HEK293 (cell line): ENCODE measurements at regions not wholly inside any gene's neighbourhood (a gene's known extent, or its start where the extent isn't known, plus 50 kb on each side); places are given as distances from the start of the nearest gene placed in this dataset.
"Not testable (repeated sequence)": the region's sequence is repeated elsewhere in the genome, so short reads cannot be mapped to it uniquely, and the experiment has no call there.

Experiments
- CTCF ChIA-PET: fragments of 350-600 bp; formaldehyde crosslinking; extraction: SDS; loops from one replicate; lab custom pipeline; 2021; ENCODE audit warnings: antibody characterized with exemption; lab: Yijun Ruan, JAX
- POLR2A ChIA-PET: fragments of 300-600 bp; formaldehyde crosslinking; extraction: SDS; loops from one replicate; lab custom pipeline; 2020; ENCODE audit warnings: antibody characterized with exemption, inconsistent platforms; lab: Yijun Ruan, JAX
- H3K27ac ChIP-seq: fragments of 200-500 bp; sonication (Bioruptor generic); 2 replicates; pipeline ENCODE4 v1.5.1; 2014; ENCODE audit warnings: low read depth, low read length, control low read depth, inconsistent platforms; ENCODE audit errors: extremely low read depth
- H3K36me3 ChIP-seq, 2 experiments: fragments of 200-500 bp in 1 of 2; sonication (Bioruptor generic) in 1 of 2; 1 replicate in 1 of 2; 2 replicates in 1 of 2; pipeline ENCODE4 v1.5.1; 2014 to 2017; ENCODE audit warnings: inconsistent platforms in 2 of 2, low read length in 2 of 2; ENCODE audit not compliant: control insufficient read depth in 2 of 2, insufficient read depth in 1 of 2
- H3K4me1 ChIP-seq: fragments of 200-500 bp; sonication (Bioruptor generic); 2 replicates; pipeline ENCODE4 v1.5.1; 2014; ENCODE audit warnings: mild to moderate bottlenecking, low read length, inconsistent platforms; ENCODE audit not compliant: control insufficient read depth, insufficient read depth
- H3K4me3 ChIP-seq: 2 replicates; pipeline ENCODE4 v1.5.1; 2011; ENCODE audit warnings: low read depth, mild to moderate bottlenecking, control low read depth, low read length, moderate library complexity
- H3K9me3 ChIP-seq: fragments of 200-500 bp; sonication (Bioruptor generic); 2 replicates; pipeline ENCODE4 v1.5.1; 2014; ENCODE audit warnings: low read depth, low read length, inconsistent platforms; ENCODE audit not compliant: control insufficient read depth, insufficient read depth
- GLI2 ChIP-seq: fragments of 450-650 bp; formaldehyde crosslinking; IDR thresholded peaks from 2 replicates; pipeline ENCODE4; 2017; ENCODE audit warnings: missing biosample characterization, missing genetic modification characterization, low read depth, borderline replicate concordance
- HOXD13 ChIP-seq: sonication (generic); formaldehyde crosslinking; IDR thresholded peaks from 2 replicates; pipeline ENCODE4 v1.8.0; 2022; ENCODE audit warnings: missing genetic modification reagents, borderline replicate concordance
- SP3 ChIP-seq: fragments of 450-650 bp; formaldehyde crosslinking; IDR thresholded peaks from 2 replicates; pipeline ENCODE4 v1.5.1; 2016; ENCODE audit warnings: missing biosample characterization, missing genetic modification characterization
- ZBTB6 ChIP-seq: fragments of 450-650 bp; formaldehyde crosslinking; IDR thresholded peaks from 2 replicates; pipeline ENCODE4 v1.5.1; 2017; ENCODE audit warnings: missing biosample characterization, missing genetic modification characterization
- ZNF157 ChIP-seq: fragments of 450-650 bp; formaldehyde crosslinking; IDR thresholded peaks from 2 replicates; pipeline ENCODE4 v1.5.1; 2016; ENCODE audit warnings: missing biosample characterization, missing genetic modification characterization
- ZNF266 ChIP-seq: fragments of 450-650 bp; formaldehyde crosslinking; IDR thresholded peaks from 2 replicates; pipeline ENCODE4 v1.5.1; 2016; ENCODE audit warnings: missing biosample characterization, missing genetic modification characterization, low read depth
- ZNF335 ChIP-seq: fragments of 450-650 bp; formaldehyde crosslinking; conservative IDR thresholded peaks from 2 replicates; pipeline ENCODE4 v1.5.1; 2016; ENCODE audit warnings: missing biosample characterization, missing genetic modification characterization
- ZNF354C ChIP-seq: fragments of 450-650 bp; formaldehyde crosslinking; IDR thresholded peaks from 2 replicates; pipeline ENCODE4 v1.5.1; 2016; ENCODE audit warnings: missing biosample characterization, missing genetic modification characterization, low read depth, borderline replicate concordance
- ZNF48 ChIP-seq: fragments of 450-650 bp; formaldehyde crosslinking; IDR thresholded peaks from 2 replicates; pipeline ENCODE4 v1.5.1; 2016; ENCODE audit warnings: missing biosample characterization, missing genetic modification characterization
- ZNF501 ChIP-seq: fragments of 450-650 bp; formaldehyde crosslinking; IDR thresholded peaks from 2 replicates; pipeline ENCODE4 v1.5.1; 2016; ENCODE audit warnings: missing biosample characterization, missing genetic modification characterization
- ZNF555 ChIP-seq: fragments of 450-650 bp; formaldehyde crosslinking; conservative IDR thresholded peaks from 2 replicates; pipeline ENCODE4 v1.5.1; 2017; ENCODE audit warnings: missing biosample characterization, mild to moderate bottlenecking, missing genetic modification characterization, inconsistent platforms
- ZNF677 ChIP-seq: fragments of 450-650 bp; IDR thresholded peaks from 2 replicates; pipeline ENCODE4 v1.5.0; 2018; ENCODE audit warnings: missing biosample characterization, mild to moderate bottlenecking, missing genetic modification characterization, moderate library complexity
- ZNF837 ChIP-seq: fragments of 450-650 bp; formaldehyde crosslinking; IDR thresholded peaks from 2 replicates; pipeline ENCODE4 v1.5.1; 2016; ENCODE audit warnings: missing biosample characterization, missing genetic modification characterization
- ZNF843 ChIP-seq: fragments of 450-650 bp; formaldehyde crosslinking; IDR thresholded peaks from 2 replicates; pipeline ENCODE4 v1.5.1; 2016; ENCODE audit warnings: missing biosample characterization, missing genetic modification characterization
- ZXDB ChIP-seq: fragments of 450-650 bp; formaldehyde crosslinking; IDR thresholded peaks from 2 replicates; pipeline ENCODE4 v1.5.1; 2016; ENCODE audit warnings: missing biosample characterization, missing genetic modification characterization

- TF ChIP-seq HOXD13 (CRISPR knock-in tag) (no peak), SP3 (no peak), ZBTB6 (tag by site-specific recombination) (no peak), ZNF555 (no peak), ZNF837 (tag by site-specific recombination) (no peak), ZNF677 (no peak)
- no peak overlapping the region for H3K27ac ChIP-seq
- ChIA-PET POLR2A (no interaction called here), CTCF (interaction anchor here (0.7 kb wide), 1 partner anchor 777 kb away, joined by 4 read pairs; no protein-coding TSS in a partner anchor)
- no peaks in the 10 kb centered on the region for H3K36me3 ChIP-seq
- no peak overlapping the region for H3K4me3 ChIP-seq
- H3K9me3 ChIP-seq: no peaks in the 10 kb centered on the region
- H3K4me1 ChIP-seq: no peaks in the 10 kb centered on the region
Measured at GRCh38 chr9:84517026-84517425, 152.5 kb upstream of the NTRK2 start.

- Histone ChIP-seq H3K27ac (no peak overlapping the region), H3K4me1 (no peaks in the 10 kb centered on the region), H3K36me3 (no peaks in the 10 kb centered on the region), H3K4me3 (no peak overlapping the region), H3K9me3 (no peaks in the 10 kb centered on the region)
- POLR2A ChIA-PET: no interaction called here
- TF ChIP-seq ZNF335 (tag by site-specific recombination) (no peak), ZNF501 (tag by site-specific recombination) (no peak), ZXDB (no peak), GLI2 (no peak), ZNF48 (tag by site-specific recombination) (no peak), ZNF266 (tag by site-specific recombination) (no peak), ZNF354C (no peak)
- CTCF ChIA-PET: no interaction called here
Measured at GRCh38 chr9:84519413-84519812, 150.1 kb upstream of the NTRK2 start.

DNA sequence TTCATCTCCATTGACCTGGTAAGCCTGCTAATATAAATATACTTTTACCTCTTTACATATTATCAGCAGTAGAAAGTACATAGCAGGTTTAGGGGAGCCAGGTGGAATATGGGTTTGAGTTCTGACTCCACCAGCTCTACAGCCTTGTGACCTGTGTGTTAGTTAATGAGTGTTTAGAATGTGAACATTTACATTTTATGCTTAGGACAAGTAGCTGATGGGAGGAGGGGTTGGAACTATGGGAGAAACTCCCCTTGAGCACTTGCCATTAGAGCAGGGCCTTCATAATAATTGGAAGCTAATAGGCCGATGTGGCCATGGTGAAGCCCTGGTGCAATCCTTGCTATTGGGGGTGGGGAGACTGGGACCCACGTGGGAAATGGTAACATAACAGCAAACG lies 148.3 kb upstream of the NTRK2 start:
- no peak overlapping the region for H3K4me3 ChIP-seq
- no peak for TF ChIP-seq ZNF843 (tag by site-specific recombination)
- TF ChIP-seq ZNF157 (tag by site-specific recombination): peak; percentile 67
- H3K36me3 ChIP-seq: no peaks in the 10 kb centered on the region
- H3K4me1 ChIP-seq: no peaks in the 10 kb centered on the region
- no peak overlapping the region for H3K27ac ChIP-seq
- POLR2A ChIA-PET: no interaction called here
- H3K9me3 ChIP-seq: no peaks in the 10 kb centered on the region
- CTCF ChIA-PET: interaction anchor here (0.5 to 0.7 kb wide), 2 partner anchors 102 to 1288 kb away, joined by 3 read pairs; no protein-coding TSS in a partner anchor

GRCh38 chr9:84526211-84526610 lies 143.3 kb upstream of the NTRK2 start:
- H3K4me1 ChIP-seq, H3K36me3 ChIP-seq, H3K9me3 ChIP-seq, H3K4me3 ChIP-seq, POLR2A ChIA-PET, CTCF ChIA-PET, H3K27ac ChIP-seq: not testable (repeated sequence)

- H3K4me3 ChIP-seq, H3K36me3 ChIP-seq, POLR2A ChIA-PET, H3K4me1 ChIP-seq, CTCF ChIA-PET, H3K9me3 ChIP-seq, H3K27ac ChIP-seq: not testable (repeated sequence)
Measured at GRCh38 chr9:84527060-84527720, 142.3 kb upstream of the NTRK2 start.

DNA sequence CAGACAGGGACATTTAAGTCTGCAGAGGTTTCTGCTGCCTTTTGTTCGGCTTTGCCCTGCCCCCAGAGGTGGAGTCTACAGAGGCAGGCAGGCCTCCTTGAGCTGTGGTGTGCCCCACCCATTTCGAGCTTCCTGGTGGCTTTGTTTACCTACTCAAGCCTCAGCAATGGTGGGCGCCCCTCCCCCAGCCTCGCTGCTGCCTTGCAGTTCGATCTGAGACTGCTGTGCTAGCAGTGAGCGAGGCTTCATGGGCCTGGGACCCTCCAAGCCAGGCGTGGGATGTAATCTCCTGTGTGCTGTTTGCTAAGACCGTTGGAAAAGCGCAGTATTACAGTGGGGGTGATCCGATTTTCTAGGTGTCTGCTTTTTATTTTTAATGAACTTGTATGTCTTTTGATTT lies 133.6 kb upstream of the NTRK2 start:
- H3K4me3 ChIP-seq, H3K4me1 ChIP-seq, H3K9me3 ChIP-seq, POLR2A ChIA-PET, H3K27ac ChIP-seq, H3K36me3 ChIP-seq: not testable (repeated sequence)
- CTCF ChIA-PET: interaction anchor here (0.6 kb wide), 1 partner anchor 20 kb away, joined by 3 read pairs; no protein-coding TSS in a partner anchor
